GM19025 (cell line): ENCODE measurements at regions not wholly inside any gene's neighbourhood (a gene's known extent, or its start where the extent isn't known, plus 50 kb on each side); places are given as distances from the start of the nearest gene placed in this dataset.

ENCODE experiments used
- ATAC-seq: cut with Tn5 transposase; IDR thresholded peaks from one replicate; pipeline ENCODE4 v1.9.1; 2021; ENCODE audit warnings: mild to moderate bottlenecking, low read depth, moderate library complexity; ENCODE audit not compliant: unreplicated experiment

DNA sequence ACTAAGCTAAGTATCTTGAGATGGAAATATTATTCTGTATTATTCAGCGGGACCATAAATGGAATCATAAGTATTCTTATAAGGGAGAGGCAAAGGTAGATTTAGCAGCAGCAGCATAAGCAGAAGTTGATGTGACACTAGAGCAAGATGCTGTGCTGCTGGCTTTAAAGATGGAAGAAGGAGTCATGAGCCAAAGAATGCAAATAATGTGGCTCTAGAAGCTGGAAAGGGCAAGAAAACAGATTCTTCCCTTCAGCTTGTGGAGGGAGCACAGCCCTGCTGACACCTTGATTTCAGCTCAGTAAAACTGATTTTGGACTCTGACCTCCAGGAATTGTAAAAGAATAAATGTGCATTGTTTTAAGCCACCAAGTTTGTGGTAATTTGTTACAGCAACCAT is 144.2 kb upstream of the ANKRD28 start:
- ATAC-seq = no peak

GRCh38 chr3:15942462-15942861 is 144.7 kb upstream of the ANKRD28 start:
- no peak for ATAC-seq

DNA sequence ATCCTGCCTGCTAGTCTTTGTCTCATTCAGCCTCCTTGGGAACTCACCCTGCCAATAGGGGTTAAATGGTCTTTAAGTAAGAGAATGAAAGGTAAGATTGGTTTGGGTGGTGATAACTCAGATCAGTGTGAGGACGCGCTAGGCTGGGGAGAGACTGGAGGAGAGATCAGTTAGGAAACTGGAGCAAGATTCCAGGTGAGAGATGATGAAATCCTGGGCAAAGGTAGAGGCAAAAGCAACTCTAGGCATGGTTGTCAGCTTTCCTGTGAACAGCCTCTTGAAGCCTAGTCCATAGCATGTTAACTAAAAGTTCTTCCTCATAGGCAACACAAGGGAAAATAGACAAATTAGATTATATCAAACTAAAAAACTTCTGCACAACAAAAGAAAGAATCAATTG is 145.2 kb upstream of the ANKRD28 start:
- ATAC-seq = no peak

DNA sequence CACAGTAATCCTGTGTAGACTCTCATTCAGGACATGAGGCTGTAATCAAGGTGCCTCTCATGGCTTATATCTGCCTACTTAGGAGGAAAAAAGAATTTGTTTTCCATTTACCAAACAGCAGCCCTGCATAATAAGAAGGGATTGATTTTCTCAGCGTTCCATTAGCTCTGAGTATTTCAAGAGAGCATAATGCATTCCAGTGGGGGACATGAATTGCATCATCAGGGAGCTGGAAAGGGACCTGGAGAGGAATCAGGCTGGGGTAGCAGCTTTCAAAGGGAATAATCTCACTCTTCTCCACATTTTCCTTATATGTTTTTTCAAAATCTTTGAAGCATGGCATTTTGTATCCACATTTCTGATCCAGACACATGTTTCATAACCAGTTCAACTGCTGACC is 150.6 kb upstream of the ANKRD28 start:
- ATAC-seq = no peak

GRCh38 chr3:15952543-15953175 is 154.9 kb upstream of the ANKRD28 start:
- no peak for ATAC-seq

GRCh38 chr3:15953841-15954240 is 156.1 kb upstream of the ANKRD28 start:
- no peak for ATAC-seq

DNA sequence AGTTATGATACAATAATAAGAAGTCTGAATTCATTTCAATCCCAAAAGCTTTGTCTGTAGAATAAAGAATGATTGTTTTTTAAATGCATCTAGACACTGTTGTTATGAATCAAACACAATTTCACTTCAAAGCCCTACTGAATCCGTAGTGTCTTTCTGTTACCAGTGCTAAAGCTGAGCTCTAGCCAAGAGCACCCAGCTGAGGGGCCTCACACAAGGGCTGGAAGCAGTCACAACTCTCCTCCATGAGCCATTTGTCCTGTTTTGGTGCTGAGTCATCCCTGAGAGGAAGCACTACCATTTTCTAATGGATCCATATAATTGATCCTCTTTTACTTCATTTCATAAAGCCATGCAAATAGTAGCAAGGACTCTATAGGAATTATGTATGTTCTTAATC is 158.2 kb upstream of the ANKRD28 start:
- ATAC-seq = no peak

DNA sequence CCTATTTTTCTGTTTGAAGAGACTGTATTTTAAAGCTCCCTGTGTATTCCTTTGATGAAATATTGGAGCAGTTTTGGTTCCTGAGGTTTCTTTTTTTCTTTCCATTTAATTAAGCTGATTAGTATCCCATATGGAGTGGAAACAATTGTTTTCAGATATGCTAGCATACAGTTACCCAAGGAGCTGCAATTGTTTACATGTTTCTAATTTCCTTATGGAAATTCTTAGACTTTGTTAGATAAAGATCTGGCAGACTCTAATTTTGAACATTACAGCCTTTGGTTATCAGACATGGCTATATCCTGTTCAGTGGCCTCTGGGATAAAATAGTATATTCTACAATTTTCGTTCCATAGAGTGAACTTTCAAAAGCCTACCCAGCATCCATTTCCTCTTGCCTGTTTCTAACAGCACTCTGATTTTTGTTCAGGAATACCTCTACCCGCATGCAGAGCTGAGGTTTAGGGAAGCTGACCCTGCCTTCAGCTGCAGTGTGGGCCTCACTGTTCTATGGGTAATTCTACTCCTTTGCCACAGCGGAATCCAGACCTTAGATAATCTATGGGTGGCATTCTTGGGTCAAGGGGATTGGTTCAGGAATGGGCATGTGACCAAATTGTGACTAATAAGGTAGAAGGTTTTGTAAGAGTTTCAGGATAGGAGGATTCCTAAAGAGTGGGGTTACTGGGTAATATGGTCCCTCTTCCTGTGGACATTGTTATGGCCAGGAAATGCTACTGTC is 161.1 kb upstream of the ANKRD28 start:
- no peak for ATAC-seq

GRCh38 chr3:15959434-15959811 is 161.6 kb upstream of the ANKRD28 start:
- no peak for ATAC-seq

DNA sequence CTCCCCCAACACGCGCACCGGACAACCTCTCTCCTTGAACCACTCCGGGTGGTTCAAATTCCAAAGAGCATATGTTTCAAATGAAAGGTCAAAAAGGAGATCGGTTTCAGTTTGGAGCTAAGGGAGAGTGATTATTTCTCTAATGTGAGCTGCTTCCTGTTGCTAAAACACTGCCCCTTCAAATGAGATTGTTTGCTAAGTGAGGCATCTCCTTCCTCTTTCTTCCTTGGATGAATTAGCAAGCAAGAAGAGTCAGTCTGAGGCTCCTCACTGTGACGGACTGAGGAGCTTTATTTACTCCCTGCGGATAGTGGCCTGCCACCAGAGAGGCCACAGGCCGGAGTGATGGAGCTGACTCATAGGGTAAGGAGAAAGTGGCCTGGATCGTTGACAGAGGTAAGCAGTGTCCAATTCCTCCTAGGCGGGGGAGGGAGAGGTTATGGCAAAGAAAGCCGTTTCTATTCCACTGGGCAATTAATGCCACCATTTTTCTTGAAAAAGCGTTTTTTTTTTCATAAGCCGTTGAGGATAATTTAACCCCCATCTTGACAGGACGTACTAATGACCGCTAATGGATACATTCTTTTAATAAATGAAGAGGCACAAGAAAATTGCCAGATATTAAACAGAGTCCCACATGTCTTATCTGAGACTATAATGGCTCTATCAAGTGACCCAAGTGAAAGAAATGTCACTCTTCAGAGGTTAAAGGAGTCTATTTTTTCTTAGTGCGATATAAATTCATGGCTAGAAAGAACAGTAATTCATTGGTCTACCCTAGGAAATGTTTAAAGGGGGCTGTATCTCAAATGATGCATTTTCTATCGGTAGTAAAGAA is 167.0 kb upstream of the ANKRD28 start:
- no peak for ATAC-seq

- ATAC-seq = no peak
Measured at GRCh38 chr3:15967577-15967976, 169.8 kb upstream of the ANKRD28 start.

GRCh38 chr3:15969874-15970640 is 172.3 kb upstream of the ANKRD28 start:
- no peak for ATAC-seq

- no peak for ATAC-seq
Measured at GRCh38 chr3:15973414-15973813, 175.6 kb upstream of the ANKRD28 start.

GRCh38 chr3:15973940-15974339 is 176.2 kb upstream of the ANKRD28 start:
- ATAC-seq = no peak

GRCh38 chr3:15974647-15975046 is 176.9 kb upstream of the ANKRD28 start:
- ATAC-seq = no peak

GRCh38 chr3:15976524-15976923 is 178.7 kb upstream of the ANKRD28 start:
- ATAC-seq = no peak

GRCh38 chr3:15977090-15977489 is 179.3 kb upstream of the ANKRD28 start:
- ATAC-seq = no peak

- ATAC-seq = no peak
Measured at GRCh38 chr3:15977598-15978232, 179.9 kb upstream of the ANKRD28 start.

DNA sequence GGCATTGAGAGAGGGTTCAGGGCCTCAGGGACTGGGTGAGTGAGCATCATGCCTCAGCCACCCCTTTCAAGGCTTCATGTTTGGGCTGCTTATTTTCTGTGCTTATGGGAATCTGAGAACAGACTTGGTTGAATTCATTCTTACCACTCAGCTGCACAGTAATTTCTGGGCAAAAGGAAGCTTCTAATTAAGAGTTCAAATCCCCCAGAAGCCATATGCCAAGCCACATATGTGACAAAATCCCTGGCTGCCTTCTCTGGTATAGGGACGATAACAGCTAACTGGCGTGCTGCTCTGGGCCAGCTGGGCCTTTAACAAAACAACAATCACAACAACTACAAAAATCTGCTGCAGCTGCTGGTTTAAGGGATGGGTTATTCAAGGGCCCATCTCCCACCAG is 181.0 kb upstream of the ANKRD28 start:
- ATAC-seq = no peak

DNA sequence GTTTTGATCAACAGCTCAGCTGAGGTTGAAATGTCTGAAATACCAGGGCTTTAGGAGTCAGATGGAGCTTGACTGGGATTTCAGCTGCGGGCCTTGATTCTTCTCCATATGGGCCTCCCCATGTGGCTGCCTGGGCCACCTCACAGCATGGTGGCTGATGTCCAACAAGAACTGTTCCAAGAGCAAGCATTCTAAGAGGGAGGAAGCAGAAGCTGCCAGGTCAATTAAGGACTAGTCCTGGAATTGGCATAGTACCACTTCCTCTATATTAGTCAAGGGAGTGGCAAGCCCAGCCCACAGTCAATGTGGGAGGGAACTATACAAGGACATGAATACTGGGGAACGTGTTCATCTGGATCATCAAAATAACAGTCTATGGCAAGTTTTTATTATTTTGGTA is 181.7 kb upstream of the ANKRD28 start:
- no peak for ATAC-seq
